Osteoblast (primary cell): ENCODE measurements at regions not wholly inside any gene's neighbourhood (a gene's known extent, or its start where the extent isn't known, plus 50 kb on each side); places are given as distances from the start of the nearest gene placed in this dataset.
A peak's percentile ranks its signal among the peaks of the same experiment; 100 is the strongest.

Experiments used
- DNase-seq: peaks from one replicate; pipeline ENCODE4 v3.0.0; 2011; ENCODE audit warnings: low spot score, mixed read lengths; ENCODE audit not compliant: insufficient read length; ENCODE audit errors: missing footprints
- H2AFZ ChIP-seq: 2 replicates; pipeline ENCODE4 v1.6.0; 2011; ENCODE audit warnings: mild to moderate bottlenecking, low read length
- H3K27ac ChIP-seq: 2 replicates; pipeline ENCODE4 v1.5.1; 2011; ENCODE audit warnings: mild to moderate bottlenecking, low read depth, low read length, moderate library complexity
- H3K27me3 ChIP-seq: 2 replicates; pipeline ENCODE4 v1.6.0; 2012; ENCODE audit warnings: mild to moderate bottlenecking, control low read depth, inconsistent platforms, low read length, moderate library complexity; ENCODE audit not compliant: insufficient read depth
- H3K36me3 ChIP-seq: 2 replicates; pipeline ENCODE4 v1.5.1; 2011; ENCODE audit warnings: mild to moderate bottlenecking, low read length, control low read depth, moderate library complexity; ENCODE audit not compliant: insufficient read depth
- H3K4me1 ChIP-seq: 2 replicates; pipeline ENCODE4 v1.5.1; 2011; ENCODE audit warnings: mild to moderate bottlenecking, low read length, control low read depth, moderate library complexity; ENCODE audit not compliant: insufficient read depth
- H3K4me2 ChIP-seq: 2 replicates; pipeline ENCODE4 v1.6.0; 2011; ENCODE audit warnings: mild to moderate bottlenecking, low read length; ENCODE audit not compliant: insufficient read depth
- H3K4me3 ChIP-seq: fragments of 200-600 bp; sonication (generic); 3 replicates; pipeline ENCODE4 v1.5.1; 2012; ENCODE audit warnings: mild to moderate bottlenecking, low read length, inconsistent platforms; ENCODE audit not compliant: insufficient read depth
- H3K79me2 ChIP-seq: 2 replicates; pipeline ENCODE4 v1.6.0; 2012; ENCODE audit warnings: mild to moderate bottlenecking, low read length, control low read depth, inconsistent platforms; ENCODE audit not compliant: insufficient read depth
- H3K9me3 ChIP-seq: 2 replicates; pipeline ENCODE4 v1.5.1; 2011; ENCODE audit warnings: low read depth, low read length, control low read depth
- H4K20me1 ChIP-seq: 2 replicates; pipeline ENCODE4 v1.6.0; 2012; ENCODE audit warnings: mild to moderate bottlenecking, low read length, control low read depth; ENCODE audit not compliant: insufficient read depth
- TF ChIP-seq, protein P1 (sequence below): IDR thresholded peaks from 2 replicates; pipeline ENCODE4 v1.5.1; 2011; ENCODE audit warnings: mild to moderate bottlenecking, low read depth, low read length, moderate library complexity; ENCODE audit errors: extremely low read depth

DNA sequence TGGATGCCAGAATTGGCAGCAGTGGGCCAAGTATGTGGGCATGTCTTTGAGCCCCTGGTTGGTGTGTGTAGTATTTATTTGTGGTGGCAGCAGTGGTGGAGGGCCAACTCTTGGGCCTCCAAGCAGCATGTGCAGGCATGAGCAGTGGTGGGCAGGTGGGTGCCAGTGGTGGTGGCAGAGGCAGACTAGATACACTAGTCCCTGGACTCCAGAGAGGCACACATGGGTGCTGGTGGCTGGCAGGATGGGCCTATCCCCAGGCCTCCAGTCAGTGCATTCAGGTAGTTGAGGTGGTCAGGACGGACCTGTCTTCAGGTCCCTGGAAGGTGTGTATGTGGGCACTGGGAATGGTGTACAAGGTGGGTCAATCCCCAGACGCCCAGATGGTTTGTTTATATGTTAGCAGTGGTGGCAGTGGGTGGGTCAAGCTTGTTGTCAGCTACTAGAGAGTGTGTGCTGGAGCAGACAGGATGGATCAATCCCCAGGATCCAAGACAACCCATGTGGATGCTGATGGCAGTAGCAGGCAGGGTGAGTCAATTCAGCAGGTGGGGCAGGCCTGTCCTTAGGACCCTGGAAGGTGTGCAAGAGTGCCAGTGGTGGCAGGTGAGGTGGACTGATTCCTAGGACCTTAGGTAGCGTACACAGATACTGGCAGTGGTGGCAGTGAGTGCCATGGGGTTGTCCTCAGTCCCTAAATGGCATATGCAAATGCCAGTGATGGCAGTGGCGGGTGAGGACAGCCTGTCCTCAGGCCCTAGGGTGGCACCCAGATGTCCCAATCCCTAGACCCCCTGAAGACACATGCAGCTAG lies 294.3 kb downstream of the RPS24 start:
- H2AFZ ChIP-seq = no peak overlapping the region
- peaks cover 10% of the 10 kb centered on the region for H3K4me1 ChIP-seq
- no peaks in the 10 kb centered on the region for H3K79me2 ChIP-seq
- DNase-seq = no peak
- H3K27me3 ChIP-seq = peaks cover 3% of the 10 kb centered on the region
- H4K20me1 ChIP-seq = no peaks in the 10 kb centered on the region
- no peak overlapping the region for H3K4me3 ChIP-seq
- H3K27ac ChIP-seq = no peak overlapping the region
- H3K9me3 ChIP-seq = peaks cover 5% of the 10 kb centered on the region
- TF ChIP-seq, protein P1, sequence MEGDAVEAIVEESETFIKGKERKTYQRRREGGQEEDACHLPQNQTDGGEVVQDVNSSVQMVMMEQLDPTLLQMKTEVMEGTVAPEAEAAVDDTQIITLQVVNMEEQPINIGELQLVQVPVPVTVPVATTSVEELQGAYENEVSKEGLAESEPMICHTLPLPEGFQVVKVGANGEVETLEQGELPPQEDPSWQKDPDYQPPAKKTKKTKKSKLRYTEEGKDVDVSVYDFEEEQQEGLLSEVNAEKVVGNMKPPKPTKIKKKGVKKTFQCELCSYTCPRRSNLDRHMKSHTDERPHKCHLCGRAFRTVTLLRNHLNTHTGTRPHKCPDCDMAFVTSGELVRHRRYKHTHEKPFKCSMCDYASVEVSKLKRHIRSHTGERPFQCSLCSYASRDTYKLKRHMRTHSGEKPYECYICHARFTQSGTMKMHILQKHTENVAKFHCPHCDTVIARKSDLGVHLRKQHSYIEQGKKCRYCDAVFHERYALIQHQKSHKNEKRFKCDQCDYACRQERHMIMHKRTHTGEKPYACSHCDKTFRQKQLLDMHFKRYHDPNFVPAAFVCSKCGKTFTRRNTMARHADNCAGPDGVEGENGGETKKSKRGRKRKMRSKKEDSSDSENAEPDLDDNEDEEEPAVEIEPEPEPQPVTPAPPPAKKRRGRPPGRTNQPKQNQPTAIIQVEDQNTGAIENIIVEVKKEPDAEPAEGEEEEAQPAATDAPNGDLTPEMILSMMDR = no peak
- no peak overlapping the region for H3K4me2 ChIP-seq
- no peaks in the 10 kb centered on the region for H3K36me3 ChIP-seq

DNA sequence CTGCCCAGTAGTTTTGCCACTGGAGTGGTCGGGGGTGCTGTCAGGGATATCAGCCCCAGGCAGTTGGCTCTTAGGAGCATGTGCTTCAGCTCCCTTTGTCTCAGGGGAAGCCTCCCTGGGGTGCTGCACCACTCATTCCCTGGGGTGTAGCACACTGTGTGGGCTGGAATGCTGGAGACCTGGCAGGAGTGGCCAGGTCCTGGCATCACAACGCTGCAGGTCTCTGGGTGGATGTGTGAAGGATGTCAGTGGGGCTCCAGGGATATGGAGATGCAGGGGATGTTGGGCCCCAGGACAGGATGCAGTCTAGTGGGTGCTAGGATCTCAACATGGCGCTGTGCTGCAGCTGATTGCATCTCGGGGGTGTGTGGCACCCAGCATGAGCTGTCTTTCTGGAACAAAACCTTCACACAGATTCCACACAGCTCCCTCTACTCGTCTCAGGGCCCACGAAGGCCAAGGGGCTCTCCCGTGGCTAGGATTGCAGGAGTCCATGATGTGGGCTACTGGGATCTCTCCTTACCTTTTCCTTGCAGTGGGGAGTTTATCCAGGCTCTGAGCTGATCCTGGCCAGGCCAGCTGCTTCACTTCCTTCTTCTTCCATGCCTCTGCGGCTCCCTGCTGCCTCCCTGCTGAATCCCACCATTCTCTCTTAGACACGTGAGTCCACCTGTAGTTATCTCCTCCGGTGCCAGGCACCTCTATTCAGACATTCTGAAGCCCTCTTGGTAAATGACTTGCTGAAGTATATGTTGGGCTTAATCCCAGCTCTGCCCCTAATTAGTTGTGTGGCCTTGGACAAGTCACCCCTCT lies 295.1 kb downstream of the RPS24 start:
- H4K20me1 ChIP-seq = no peaks in the 10 kb centered on the region
- no peak overlapping the region for H3K4me2 ChIP-seq
- H3K27ac ChIP-seq = no peak overlapping the region
- H3K4me1 ChIP-seq = peaks cover 10% of the 10 kb centered on the region
- no peaks in the 10 kb centered on the region for H3K79me2 ChIP-seq
- no peak overlapping the region for H3K4me3 ChIP-seq
- no peak overlapping the region for H2AFZ ChIP-seq
- peaks cover 3% of the 10 kb centered on the region for H3K27me3 ChIP-seq
- TF ChIP-seq, protein P1 = no peak
- DNase-seq = no peak
- H3K36me3 ChIP-seq = no peaks in the 10 kb centered on the region
- H3K9me3 ChIP-seq = peaks cover 5% of the 10 kb centered on the region

DNA sequence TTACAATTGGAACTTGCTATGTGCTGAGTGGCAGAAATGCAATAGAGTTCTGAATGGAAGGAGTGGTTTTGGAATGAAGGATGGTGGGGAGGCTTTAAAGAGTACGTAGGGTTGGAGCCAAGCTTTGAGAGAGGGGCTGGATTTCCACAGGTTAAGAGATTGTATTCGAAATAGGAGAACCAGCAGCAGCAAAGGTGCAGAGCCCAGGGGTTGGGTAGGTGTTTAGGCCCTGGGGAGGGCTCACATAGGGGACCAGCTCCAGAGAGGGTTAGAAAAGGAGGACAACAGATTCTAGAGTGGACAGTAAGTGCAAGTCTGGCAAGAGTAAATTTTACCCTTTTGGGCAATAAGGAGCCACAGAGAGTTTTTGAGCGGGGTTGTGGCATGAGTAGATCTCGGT lies 297.2 kb downstream of the RPS24 start:
- peaks cover 25% of the 10 kb centered on the region for H3K4me1 ChIP-seq
- no peak overlapping the region for H3K4me2 ChIP-seq
- H3K36me3 ChIP-seq = no peaks in the 10 kb centered on the region
- no peaks in the 10 kb centered on the region for H3K27me3 ChIP-seq
- H3K79me2 ChIP-seq = no peaks in the 10 kb centered on the region
- no peak for DNase-seq
- no peak overlapping the region for H3K4me3 ChIP-seq
- H2AFZ ChIP-seq = no peak overlapping the region
- H3K9me3 ChIP-seq = peaks cover 5% of the 10 kb centered on the region
- no peak overlapping the region for H3K27ac ChIP-seq
- no peaks in the 10 kb centered on the region for H4K20me1 ChIP-seq
- TF ChIP-seq, protein P1 = no peak

DNA sequence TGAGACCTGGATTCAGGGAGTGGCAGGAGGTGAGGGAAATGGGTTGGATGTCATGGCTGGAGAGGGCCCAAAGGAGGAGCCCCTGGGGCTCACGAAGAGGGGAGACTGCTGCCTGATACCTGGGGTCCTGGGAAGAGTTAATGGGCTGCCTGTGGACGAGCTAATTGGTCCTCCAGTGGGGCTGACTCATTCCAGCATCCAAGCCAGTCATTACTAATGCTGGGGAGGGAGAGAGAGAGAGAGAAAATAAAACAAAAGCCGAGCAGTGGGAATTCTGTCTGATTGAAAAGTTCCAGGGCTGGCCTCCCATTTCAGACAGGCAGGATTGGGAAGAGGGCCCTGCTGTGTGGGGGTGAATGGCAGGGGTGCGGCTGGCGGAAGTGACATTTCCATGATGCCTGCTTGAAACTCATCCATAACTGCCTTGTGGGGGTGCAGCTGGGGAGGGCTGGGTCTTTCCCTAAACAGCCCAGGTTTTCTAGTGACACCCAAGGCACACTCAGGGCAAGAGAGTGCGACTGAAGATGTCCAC lies 297.8 kb downstream of the RPS24 start:
- H3K36me3 ChIP-seq = no peaks in the 10 kb centered on the region
- peak overlapping the region; percentile 54 for H2AFZ ChIP-seq
- no peaks in the 10 kb centered on the region for H4K20me1 ChIP-seq
- peak overlapping the region; percentile 43 for H3K27ac ChIP-seq
- H3K9me3 ChIP-seq = peaks cover 3% of the 10 kb centered on the region
- H3K4me1 ChIP-seq = peaks cover 29% of the 10 kb centered on the region
- H3K27me3 ChIP-seq = no peaks in the 10 kb centered on the region
- peak; percentile 95 for DNase-seq
- H3K79me2 ChIP-seq = no peaks in the 10 kb centered on the region
- H3K4me2 ChIP-seq = peak overlapping the region; percentile 25
- TF ChIP-seq, protein P1 = no peak
- H3K4me3 ChIP-seq = no peak overlapping the region
